ENCODE measurements at regions not wholly inside any gene's neighbourhood (a gene's known extent, or its start where the extent isn't known, plus 50 kb on each side); places are given as distances from the start of the nearest gene placed in this dataset.

- H3K4me1 ChIP-seq = no peaks in the 10 kb centered on the region
- no peak for ATAC-seq
- H3K27ac ChIP-seq = no peak overlapping the region
- no peaks in the 10 kb centered on the region for H3K36me3 ChIP-seq
- DNase-seq = no peak
- no peak overlapping the region for H3K4me3 ChIP-seq
- H3K9me3 ChIP-seq = no peaks in the 10 kb centered on the region
- no peaks in the 10 kb centered on the region for H3K27me3 ChIP-seq
- WGBS (ENCODE audit: insufficient coverage, low coverage, low lambda C conversion rate, missing lambda C conversion rate) = 53% methylated on average over 5 of the region's 5 CpGs
- intact Hi-C loops (cut with DNase I) = no loop called here
- TF ChIP-seq CTCF (IDR thresholded peaks at IDR 0.05) = no peak
- TF ChIP-seq POLR2A (IDR thresholded peaks at IDR 0.05) = no peak
Measured at GRCh38 chr7:51693258-51693657, 376.6 kb upstream of the COBL start.

- no peak for DNase-seq
- intact Hi-C loops (cut with DNase I) = no loop called here
Measured at GRCh38 chr7:51689547-51689946, 372.9 kb upstream of the COBL start.

GRCh38 chr7:51685794-51686193 lies 369.2 kb upstream of the COBL start:
- ATAC-seq (no peak), DNase-seq (no peak)
- 63% methylated on average over 4 of the region's 4 CpGs for WGBS (ENCODE audit: insufficient coverage, low coverage, low lambda C conversion rate, missing lambda C conversion rate)
- Histone ChIP-seq H3K27me3 (no peaks in the 10 kb centered on the region), H3K27ac (no peak overlapping the region), H3K4me3 (no peak overlapping the region), H3K9me3 (no peaks in the 10 kb centered on the region), H3K36me3 (no peaks in the 10 kb centered on the region), H3K4me1 (no peaks in the 10 kb centered on the region)
- intact Hi-C loops (cut with DNase I) = no loop called here
- no peak for TF ChIP-seq CTCF (IDR thresholded peaks at IDR 0.05)
- TF ChIP-seq POLR2A (IDR thresholded peaks at IDR 0.05) = no peak

More at GRCh38 chr7:51689547-51689946, 372.9 kb upstream of the COBL start:
- 56% methylated on average over 3 of the region's 3 CpGs for WGBS (ENCODE audit: insufficient coverage, low coverage, low lambda C conversion rate, missing lambda C conversion rate)
- Histone ChIP-seq H3K4me1 (no peaks in the 10 kb centered on the region), H3K4me3 (no peak overlapping the region), H3K27me3 (no peaks in the 10 kb centered on the region), H3K36me3 (no peaks in the 10 kb centered on the region), H3K27ac (no peak overlapping the region), H3K9me3 (no peaks in the 10 kb centered on the region)
- TF ChIP-seq CTCF (IDR thresholded peaks at IDR 0.05) = no peak
- TF ChIP-seq POLR2A (IDR thresholded peaks at IDR 0.05) = no peak
- ATAC-seq = no peak

- DNase-seq = no peak
- TF ChIP-seq POLR2A (IDR thresholded peaks at IDR 0.05) = no peak
- TF ChIP-seq CTCF (IDR thresholded peaks at IDR 0.05) = no peak
- Histone ChIP-seq H3K36me3 (no peaks in the 10 kb centered on the region), H3K4me1 (no peaks in the 10 kb centered on the region), H3K9me3 (no peaks in the 10 kb centered on the region), H3K27me3 (no peaks in the 10 kb centered on the region), H3K27ac (no peak overlapping the region), H3K4me3 (no peak overlapping the region)
- intact Hi-C loops (cut with DNase I) = no loop called here
- ATAC-seq = no peak
- WGBS (ENCODE audit: insufficient coverage, low coverage, low lambda C conversion rate, missing lambda C conversion rate) = 54% methylated on average over 13 of the region's 13 CpGs
Measured at GRCh38 chr7:51680594-51681399, 364.2 kb upstream of the COBL start.

Data from right lobe of liver (tissue), 6 donors.